ENCODE measurements at regions not wholly inside any gene's neighbourhood (a gene's known extent, or its start where the extent isn't known, plus 50 kb on each side); places are given as distances from the start of the nearest gene placed in this dataset.

GRCh38 chr5:20654746-20655145, 666.7 kb upstream of the CDH18 start:
- TF ChIP-seq CTCF (IDR thresholded peaks at IDR 0.05; ENCODE audit: extremely low read depth in 1 of 2, insufficient read depth in 1 of 2, low read depth in 1 of 2, low read length in 2 of 2) (no peak), EZH2 (IDR thresholded peaks at IDR 0.05; ENCODE audit: borderline replicate concordance, low read depth, low read length, severe bottlenecking) (no peak), POLR2A (IDR thresholded peaks at IDR 0.05; ENCODE audit: low read depth, low read length) (no peak), MAX (IDR thresholded peaks at IDR 0.05; ENCODE audit: insufficient read depth, insufficient read length) (no peak)

Measured in endothelial cell of umbilical vein (primary cell).